MM.1S (cell line): ENCODE measurements at regions not wholly inside any gene's neighbourhood (a gene's known extent, or its start where the extent isn't known, plus 50 kb on each side); places are given as distances from the start of the nearest gene placed in this dataset.

ENCODE experiments used
- EZH2phosphoT487 ChIP-seq: fragments of 300-600 bp; sonication (generic); IDR thresholded peaks from 2 replicates; pipeline ENCODE4 v1.6.1; 2018; ENCODE audit warnings: antibody characterized with exemption, low read length
- TF ChIP-seq, protein P1 (sequence below): fragments of 300-600 bp; sonication (generic); IDR thresholded peaks from 2 replicates; pipeline ENCODE4 v1.5.1; 2016; ENCODE audit warnings: antibody characterized with exemption, low read length, mixed read lengths

DNA sequence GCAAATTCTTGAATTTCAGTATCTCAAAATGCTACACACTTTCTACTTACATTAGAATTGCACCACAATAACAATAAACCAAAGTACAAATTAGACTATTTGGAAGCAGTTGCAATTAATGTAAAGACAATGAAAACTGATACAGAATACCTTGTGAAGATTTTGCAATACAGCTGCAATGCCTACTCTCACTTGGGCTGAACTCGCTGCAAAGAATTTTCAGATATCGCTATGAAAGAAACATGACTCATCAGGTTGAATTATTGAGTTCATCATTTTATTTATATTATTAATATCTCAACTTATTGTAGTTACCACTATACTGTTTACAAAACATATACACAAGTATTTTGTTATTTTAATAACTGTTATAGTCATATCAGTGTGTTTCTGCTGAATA lies 108.0 kb upstream of the TMTC2 start:
- TF ChIP-seq, protein P1, sequence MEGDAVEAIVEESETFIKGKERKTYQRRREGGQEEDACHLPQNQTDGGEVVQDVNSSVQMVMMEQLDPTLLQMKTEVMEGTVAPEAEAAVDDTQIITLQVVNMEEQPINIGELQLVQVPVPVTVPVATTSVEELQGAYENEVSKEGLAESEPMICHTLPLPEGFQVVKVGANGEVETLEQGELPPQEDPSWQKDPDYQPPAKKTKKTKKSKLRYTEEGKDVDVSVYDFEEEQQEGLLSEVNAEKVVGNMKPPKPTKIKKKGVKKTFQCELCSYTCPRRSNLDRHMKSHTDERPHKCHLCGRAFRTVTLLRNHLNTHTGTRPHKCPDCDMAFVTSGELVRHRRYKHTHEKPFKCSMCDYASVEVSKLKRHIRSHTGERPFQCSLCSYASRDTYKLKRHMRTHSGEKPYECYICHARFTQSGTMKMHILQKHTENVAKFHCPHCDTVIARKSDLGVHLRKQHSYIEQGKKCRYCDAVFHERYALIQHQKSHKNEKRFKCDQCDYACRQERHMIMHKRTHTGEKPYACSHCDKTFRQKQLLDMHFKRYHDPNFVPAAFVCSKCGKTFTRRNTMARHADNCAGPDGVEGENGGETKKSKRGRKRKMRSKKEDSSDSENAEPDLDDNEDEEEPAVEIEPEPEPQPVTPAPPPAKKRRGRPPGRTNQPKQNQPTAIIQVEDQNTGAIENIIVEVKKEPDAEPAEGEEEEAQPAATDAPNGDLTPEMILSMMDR: no peak
- TF ChIP-seq EZH2phosphoT487: no peak
